Mesenchymal stem cell (in vitro differentiated cells and primary cell): ENCODE measurements at regions not wholly inside any gene's neighbourhood (a gene's known extent, or its start where the extent isn't known, plus 50 kb on each side); places are given as distances from the start of the nearest gene placed in this dataset.

ENCODE experiments used
- DNase-seq: peaks from one replicate; pipeline ENCODE4 v3.0.0-alpha.2; 2013
- H2AFZ ChIP-seq: one replicate; pipeline ENCODE4 v1.6.1; 2013; ENCODE audit warnings: low read depth, mild to moderate bottlenecking, control low read depth, inconsistent platforms, low read length, moderate library complexity
- H2AK5ac ChIP-seq: 2 replicates; pipeline ENCODE4 v1.6.1; 2013; ENCODE audit warnings: low read length, moderate library complexity, mild to moderate bottlenecking, inconsistent platforms; ENCODE audit not compliant: severe bottlenecking
- H2BK120ac ChIP-seq: one replicate; pipeline ENCODE4 v1.6.1; 2013; ENCODE audit warnings: low read depth, mild to moderate bottlenecking, inconsistent platforms, low read length, moderate library complexity
- H2BK12ac ChIP-seq, 2 experiments: one replicate each; pipeline ENCODE4 v1.6.1; 2013; ENCODE audit warnings: inconsistent platforms in 2 of 2, low read length in 2 of 2, mild to moderate bottlenecking in 2 of 2, moderate library complexity in 2 of 2, control low read depth in 1 of 2
- H2BK15ac ChIP-seq: one replicate; pipeline ENCODE4 v1.6.1; 2013; ENCODE audit warnings: mild to moderate bottlenecking, low read depth, inconsistent platforms; ENCODE audit not compliant: poor library complexity, severe bottlenecking
- H2BK5ac ChIP-seq: 2 replicates; pipeline ENCODE4 v1.6.1; 2013; ENCODE audit warnings: low read depth, mild to moderate bottlenecking, low read length, control low read depth, inconsistent platforms; ENCODE audit not compliant: poor library complexity, severe bottlenecking
- H3K14ac ChIP-seq, 2 experiments: one replicate each; pipeline ENCODE4 v1.6.1; 2013; ENCODE audit warnings: inconsistent platforms in 2 of 2, low read length in 2 of 2, control low read depth in 1 of 2, mild to moderate bottlenecking in 1 of 2, moderate library complexity in 1 of 2
- H3K18ac ChIP-seq, 2 experiments: one replicate each; pipeline ENCODE4 v1.6.1; 2013; ENCODE audit warnings: inconsistent platforms in 2 of 2, low read length in 2 of 2, control low read depth in 1 of 2, low read depth in 1 of 2, mild to moderate bottlenecking in 1 of 2
- H3K23ac ChIP-seq, 2 experiments: one replicate each; pipeline ENCODE4 v1.6.1; 2013; ENCODE audit warnings: inconsistent platforms in 2 of 2, low read length in 2 of 2, mild to moderate bottlenecking in 2 of 2, moderate library complexity in 2 of 2, control low read depth in 1 of 2
- H3K27ac ChIP-seq: 2 replicates; pipeline ENCODE4 v1.5.1; 2013; ENCODE audit warnings: mild to moderate bottlenecking, moderate library complexity, low read length, control low read depth, inconsistent platforms; ENCODE audit not compliant: poor library complexity, severe bottlenecking
- H3K27me3 ChIP-seq, 2 experiments: 2 replicates each; pipeline versions ENCODE4 v1.6.1 to v1.7.0; 2013; ENCODE audit warnings: low read length in 2 of 2, mild to moderate bottlenecking in 2 of 2, moderate library complexity in 2 of 2, control low read depth in 1 of 2, inconsistent platforms in 1 of 2; ENCODE audit not compliant: control insufficient read depth in 1 of 2, insufficient read depth in 1 of 2
- H3K36me3 ChIP-seq, 2 experiments: 2 replicates each; pipeline versions ENCODE4 v1.6.1 to v1.7.0; 2013; ENCODE audit warnings: low read length in 2 of 2, control low read depth in 1 of 2, inconsistent platforms in 1 of 2, low read depth in 1 of 2, mild to moderate bottlenecking in 1 of 2; ENCODE audit not compliant: insufficient read depth in 2 of 2, control insufficient read depth in 1 of 2
- H3K4ac ChIP-seq, 2 experiments: one replicate each; pipeline ENCODE4 v1.6.1; 2013; ENCODE audit warnings: inconsistent platforms in 2 of 2, low read length in 2 of 2, mild to moderate bottlenecking in 2 of 2, moderate library complexity in 2 of 2, control low read depth in 1 of 2, low read depth in 1 of 2
- H3K4me1 ChIP-seq: 2 replicates; pipeline ENCODE4 v1.6.1; 2013; ENCODE audit warnings: low read depth, low read length, control low read depth; ENCODE audit not compliant: control insufficient read depth, insufficient read depth
- H3K4me2 ChIP-seq: 2 replicates; pipeline ENCODE4 v1.6.1; 2013; ENCODE audit warnings: low read length, mild to moderate bottlenecking, inconsistent platforms; ENCODE audit not compliant: poor library complexity, severe bottlenecking
- H3K4me3 ChIP-seq, 2 experiments: 2 replicates each; pipeline versions ENCODE4 v1.5.1 to v1.7.0; 2013; ENCODE audit warnings: low read length in 2 of 2, mild to moderate bottlenecking in 2 of 2, control low read depth in 1 of 2, low read depth in 1 of 2; ENCODE audit not compliant: insufficient read depth in 1 of 2
- H3K79me1 ChIP-seq: replicated peaks from 2 replicates; pipeline ENCODE4 v1.6.1; 2013; ENCODE audit warnings: mild to moderate bottlenecking, control low read depth, low read length, inconsistent platforms; ENCODE audit not compliant: poor library complexity, severe bottlenecking
- H3K9ac ChIP-seq: 2 replicates; pipeline ENCODE4 v1.7.0; 2013; ENCODE audit warnings: mild to moderate bottlenecking, low read length, moderate library complexity
- H3K9me3 ChIP-seq: 2 replicates; pipeline ENCODE4 v1.7.0; 2013; ENCODE audit warnings: mild to moderate bottlenecking, low read length; ENCODE audit not compliant: control insufficient read depth
- H4K8ac ChIP-seq: one replicate; pipeline ENCODE4 v1.6.1; 2013; ENCODE audit warnings: inconsistent platforms, mild to moderate bottlenecking, low read length, moderate library complexity
- H4K91ac ChIP-seq: one replicate; pipeline ENCODE4 v1.6.1; 2013; ENCODE audit warnings: mild to moderate bottlenecking, low read length, inconsistent platforms
- WGBS: methylation state at CpG from one replicate; pipeline ENCODE4 v1.1.7; 2013; ENCODE audit warnings: mixed read lengths; 5-methylcytosine and 5-hydroxymethylcytosine counted together

- H2AFZ ChIP-seq: no peak overlapping the region
- no peak overlapping the region for H3K27ac ChIP-seq
- no peak overlapping the region for H3K4me3 ChIP-seq
- no peak overlapping the region for H2AK5ac ChIP-seq
- H3K4ac ChIP-seq: no peak overlapping the region
- H3K23ac ChIP-seq: no peak overlapping the region
- no peak for DNase-seq
- peaks cover 2% of the 10 kb centered on the region for H3K4me1 ChIP-seq
- H2BK5ac ChIP-seq: no peak overlapping the region
- H3K36me3 ChIP-seq: no peaks in the 10 kb centered on the region
- 56% methylated on average over 7 of the region's 7 CpGs for WGBS
- H3K18ac ChIP-seq: no peak overlapping the region
- H4K8ac ChIP-seq: peak overlapping the region; percentile 37
- no peak overlapping the region for H3K9ac ChIP-seq
- H3K14ac ChIP-seq: no peak overlapping the region
- H2BK12ac ChIP-seq: no peak overlapping the region
- no peak overlapping the region for H3K4me2 ChIP-seq
- H3K27me3 ChIP-seq: peaks cover 20 to 42% of the 10 kb centered on the region in 2 experiments
- no peak overlapping the region for H2BK120ac ChIP-seq
- no peak overlapping the region for H4K91ac ChIP-seq
- no peaks in the 10 kb centered on the region for H3K9me3 ChIP-seq
- no peaks in the 10 kb centered on the region for H3K79me1 ChIP-seq
- H2BK15ac ChIP-seq: no peak overlapping the region
Measured at GRCh38 chr5:1708592-1709141, 91.0 kb downstream of the MRPL36 start.

- no peak for DNase-seq
- Histone ChIP-seq H3K23ac (no peak overlapping the region), H3K9ac (no peak overlapping the region), H2BK15ac (no peak overlapping the region), H3K4ac (no peak overlapping the region), H3K9me3 (no peaks in the 10 kb centered on the region), H3K27me3 (peaks cover 24 to 46% of the 10 kb centered on the region in 2 experiments), H4K91ac (no peak overlapping the region), H3K4me3 (no peak overlapping the region), H3K79me1 (no peaks in the 10 kb centered on the region), H3K4me1 (peaks cover 2% of the 10 kb centered on the region), H2BK120ac (no peak overlapping the region), H3K4me2 (no peak overlapping the region), H3K14ac (no peak overlapping the region), H2BK12ac (no peak overlapping the region), H2AFZ (no peak overlapping the region), H3K36me3 (no peaks in the 10 kb centered on the region), H2AK5ac (no peak overlapping the region), H2BK5ac (no peak overlapping the region), H3K18ac (no peak overlapping the region), H4K8ac (no peak overlapping the region), H3K27ac (no peak overlapping the region)
- WGBS: 84% methylated on average over 10 of the region's 10 CpGs
Measured at GRCh38 chr5:1707467-1707866, 92.2 kb downstream of the MRPL36 start.

GRCh38 chr5:1706428-1706827, 93.2 kb downstream of the MRPL36 start:
- no peak overlapping the region for H2BK12ac ChIP-seq
- no peak overlapping the region for H2BK5ac ChIP-seq
- H2BK15ac ChIP-seq: no peak overlapping the region
- H3K4me1 ChIP-seq: peaks cover 2% of the 10 kb centered on the region
- H3K4ac ChIP-seq: no peak overlapping the region
- no peak overlapping the region for H2AK5ac ChIP-seq
- no peak overlapping the region for H3K18ac ChIP-seq
- no peak overlapping the region for H4K8ac ChIP-seq
- 96% methylated on average over 9 of the region's 11 CpGs for WGBS
- no peaks in the 10 kb centered on the region for H3K79me1 ChIP-seq
- no peaks in the 10 kb centered on the region for H3K9me3 ChIP-seq
- H2BK120ac ChIP-seq: no peak overlapping the region
- H2AFZ ChIP-seq: no peak overlapping the region
- no peak overlapping the region for H3K9ac ChIP-seq
- H3K27ac ChIP-seq: no peak overlapping the region
- H3K36me3 ChIP-seq: no peaks in the 10 kb centered on the region
- DNase-seq: no peak
- no peak overlapping the region for H4K91ac ChIP-seq
- no peak overlapping the region for H3K23ac ChIP-seq
- H3K27me3 ChIP-seq: peaks cover 24 to 46% of the 10 kb centered on the region in 2 experiments
- H3K14ac ChIP-seq: no peak overlapping the region
- no peak overlapping the region for H3K4me2 ChIP-seq
- H3K4me3 ChIP-seq: no peak overlapping the region

GRCh38 chr5:1706021-1706420, 93.6 kb downstream of the MRPL36 start:
- Histone ChIP-seq H3K4me3 (no peak overlapping the region), H3K4ac (no peak overlapping the region)
- 91% methylated on average over 12 of the region's 17 CpGs for WGBS

More at GRCh38 chr5:1706021-1706420, 93.6 kb downstream of the MRPL36 start:
- H3K18ac ChIP-seq: no peak overlapping the region
- H2BK15ac ChIP-seq: no peak overlapping the region
- peaks cover 2% of the 10 kb centered on the region for H3K4me1 ChIP-seq
- no peak overlapping the region for H2BK12ac ChIP-seq
- no peak overlapping the region for H2AK5ac ChIP-seq
- no peak for DNase-seq
- H3K27ac ChIP-seq: no peak overlapping the region
- no peak overlapping the region for H3K14ac ChIP-seq
- H3K27me3 ChIP-seq: peaks cover 24 to 46% of the 10 kb centered on the region in 2 experiments
- H3K23ac ChIP-seq: no peak overlapping the region
- H3K4me2 ChIP-seq: no peak overlapping the region
- no peaks in the 10 kb centered on the region for H3K9me3 ChIP-seq
- no peak overlapping the region for H2BK120ac ChIP-seq
- no peaks in the 10 kb centered on the region for H3K36me3 ChIP-seq
- H2BK5ac ChIP-seq: no peak overlapping the region
- H4K91ac ChIP-seq: no peak overlapping the region
- no peaks in the 10 kb centered on the region for H3K79me1 ChIP-seq
- H3K9ac ChIP-seq: no peak overlapping the region
- H2AFZ ChIP-seq: no peak overlapping the region
- H4K8ac ChIP-seq: no peak overlapping the region
